KBM-7 (cell line): ENCODE measurements at regions not wholly inside any gene's neighbourhood (a gene's known extent, or its start where the extent isn't known, plus 50 kb on each side); places are given as distances from the start of the nearest gene placed in this dataset.

ENCODE experiments used
- DNase-seq: peaks from one replicate; pipeline ENCODE4 v3.0.0-alpha.2; 2015
- in situ Hi-C: fragments of 300-500 bp; cut with MboI; formaldehyde crosslinking; loops from 2 replicates; pipeline ENCODE4 v1.14.3; 2020; ENCODE audit warnings: low sequenced_read_pairs, low pct_unique_long_range_greater_than_20kb, mixed read lengths

GRCh38 chr2:66322506-66323260 is 112.2 kb upstream of the MEIS1 start:
- in situ Hi-C loops = no loop called here

GRCh38 chr2:66318009-66318561 is 116.8 kb upstream of the MEIS1 start:
- DNase-seq = no peak
- in situ Hi-C loops = no loop called here

More at GRCh38 chr2:66322506-66323260, 112.2 kb upstream of the MEIS1 start:
- no peak for DNase-seq

GRCh38 chr2:66317268-66317890 is 117.5 kb upstream of the MEIS1 start:
- no peak for DNase-seq
- in situ Hi-C loops = no loop called here

GRCh38 chr2:66306483-66306882 is 128.4 kb upstream of the MEIS1 start:
- in situ Hi-C loops = no loop called here
- DNase-seq = no peak

- no peak for DNase-seq
- in situ Hi-C loops = no loop called here
Measured at GRCh38 chr2:66305718-66306117, 129.2 kb upstream of the MEIS1 start.

- no peak for DNase-seq
- in situ Hi-C loops = no loop called here
Measured at GRCh38 chr2:66303471-66303870, 131.5 kb upstream of the MEIS1 start.

GRCh38 chr2:66301767-66302140 is 133.2 kb upstream of the MEIS1 start:
- no peak for DNase-seq
- in situ Hi-C loops = no loop called here

- in situ Hi-C loops = no loop called here
Measured at GRCh38 chr2:66301022-66301766, 133.7 kb upstream of the MEIS1 start.

GRCh38 chr2:66283787-66284186 is 151.1 kb upstream of the MEIS1 start:
- in situ Hi-C loops = no loop called here
- no peak for DNase-seq

More at GRCh38 chr2:66301022-66301766, 133.7 kb upstream of the MEIS1 start:
- DNase-seq = no peak

- no peak for DNase-seq
- in situ Hi-C loops = no loop called here
Measured at GRCh38 chr2:66281980-66282379, 152.9 kb upstream of the MEIS1 start.

- DNase-seq = no peak
- in situ Hi-C loops = no loop called here
Measured at GRCh38 chr2:66279024-66279423, 155.9 kb upstream of the MEIS1 start.

- in situ Hi-C loops = no loop called here
Measured at GRCh38 chr2:66275984-66276383, 158.9 kb upstream of the MEIS1 start.

GRCh38 chr2:66273933-66274490 is 160.9 kb upstream of the MEIS1 start:
- in situ Hi-C loops = no loop called here

More at GRCh38 chr2:66275984-66276383, 158.9 kb upstream of the MEIS1 start:
- no peak for DNase-seq

GRCh38 chr2:66272751-66273150 is 162.2 kb upstream of the MEIS1 start:
- DNase-seq = no peak
- in situ Hi-C loops = no loop called here

More at GRCh38 chr2:66273933-66274490, 160.9 kb upstream of the MEIS1 start:
- no peak for DNase-seq

- in situ Hi-C loops = no loop called here
- no peak for DNase-seq
Measured at GRCh38 chr2:66271777-66272176, 163.1 kb upstream of the MEIS1 start.

GRCh38 chr2:66270247-66270646 is 164.7 kb upstream of the MEIS1 start:
- in situ Hi-C loops = no loop called here
- no peak for DNase-seq

GRCh38 chr2:66269166-66269565 is 165.8 kb upstream of the MEIS1 start:
- DNase-seq = no peak
- in situ Hi-C loops = no loop called here

- in situ Hi-C loops = no loop called here
- no peak for DNase-seq
Measured at GRCh38 chr2:66268756-66269155, 166.2 kb upstream of the MEIS1 start.

GRCh38 chr2:66264354-66264753 is 170.6 kb upstream of the MEIS1 start:
- in situ Hi-C loops = no loop called here
- no peak for DNase-seq

- in situ Hi-C loops = no loop called here
Measured at GRCh38 chr2:66255867-66256266, 179.1 kb upstream of the MEIS1 start.

More at GRCh38 chr2:66255867-66256266, 179.1 kb upstream of the MEIS1 start:
- DNase-seq = no peak
